ENCODE measurements at regions not wholly inside any gene's neighbourhood (a gene's known extent, or its start where the extent isn't known, plus 50 kb on each side); places are given as distances from the start of the nearest gene placed in this dataset.

DNA sequence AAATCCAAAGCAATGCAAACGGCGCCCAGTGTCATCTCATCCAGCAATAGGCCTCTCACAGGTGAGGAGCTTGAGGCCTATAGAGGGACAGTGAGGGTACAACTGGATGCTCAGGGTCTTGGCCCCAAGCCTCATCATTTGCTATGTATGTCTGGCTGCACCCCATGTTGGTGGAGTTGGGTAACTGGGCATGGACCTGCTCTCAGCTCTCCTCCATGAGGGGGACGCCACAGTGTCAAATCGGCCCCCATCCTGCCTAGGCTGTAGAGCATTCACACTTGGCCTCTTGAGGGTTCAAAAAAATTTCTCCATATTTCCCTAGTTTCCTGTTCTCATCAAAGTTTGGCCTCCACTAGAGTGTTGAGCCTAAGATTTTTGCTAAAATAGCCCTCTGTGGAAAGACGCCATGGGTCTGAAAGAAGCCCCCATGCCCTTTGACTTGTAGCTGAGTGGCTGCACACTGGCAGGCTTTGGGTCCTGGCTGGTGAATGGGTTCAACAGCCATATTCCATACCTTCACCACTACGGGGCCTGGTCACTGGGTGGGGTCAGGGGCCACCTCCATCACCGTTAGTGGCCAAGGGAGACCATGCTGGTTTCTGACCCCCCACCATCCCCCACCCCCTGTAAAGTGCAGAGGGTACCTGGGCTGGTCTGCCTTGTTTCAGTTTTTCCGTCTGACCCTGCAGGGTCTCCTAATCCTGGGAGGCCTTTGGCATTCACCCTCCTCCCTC is 132.3 kb upstream of the TBX20 start:
- peaks cover 0 to 3% (median 0%) of the 10 kb centered on the region in 3 donors for H3K27me3 ChIP-seq
- DNase-seq (no peak), ATAC-seq (no peak)
- intact Hi-C loops (cut with DNase I; ENCODE audit: low total_unique reads) (no loop called here), in situ Hi-C loops (cut with MboI; ENCODE audit: low sequenced_read_pairs in 4 of 4) (no loop called here)
- TF ChIP-seq POLR2A (IDR thresholded peaks at IDR 0.05) = no peak
- TF ChIP-seq, protein P1, sequence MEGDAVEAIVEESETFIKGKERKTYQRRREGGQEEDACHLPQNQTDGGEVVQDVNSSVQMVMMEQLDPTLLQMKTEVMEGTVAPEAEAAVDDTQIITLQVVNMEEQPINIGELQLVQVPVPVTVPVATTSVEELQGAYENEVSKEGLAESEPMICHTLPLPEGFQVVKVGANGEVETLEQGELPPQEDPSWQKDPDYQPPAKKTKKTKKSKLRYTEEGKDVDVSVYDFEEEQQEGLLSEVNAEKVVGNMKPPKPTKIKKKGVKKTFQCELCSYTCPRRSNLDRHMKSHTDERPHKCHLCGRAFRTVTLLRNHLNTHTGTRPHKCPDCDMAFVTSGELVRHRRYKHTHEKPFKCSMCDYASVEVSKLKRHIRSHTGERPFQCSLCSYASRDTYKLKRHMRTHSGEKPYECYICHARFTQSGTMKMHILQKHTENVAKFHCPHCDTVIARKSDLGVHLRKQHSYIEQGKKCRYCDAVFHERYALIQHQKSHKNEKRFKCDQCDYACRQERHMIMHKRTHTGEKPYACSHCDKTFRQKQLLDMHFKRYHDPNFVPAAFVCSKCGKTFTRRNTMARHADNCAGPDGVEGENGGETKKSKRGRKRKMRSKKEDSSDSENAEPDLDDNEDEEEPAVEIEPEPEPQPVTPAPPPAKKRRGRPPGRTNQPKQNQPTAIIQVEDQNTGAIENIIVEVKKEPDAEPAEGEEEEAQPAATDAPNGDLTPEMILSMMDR (IDR thresholded peaks at IDR 0.05 in 4 of 5, conservative IDR thresholded peaks at IDR 0.05 in 1 of 5) = no peak
- H3K27ac ChIP-seq = no peak overlapping the region
- H3K4me1 ChIP-seq = no peaks in the 10 kb centered on the region
- H3K4me3 ChIP-seq = no peak overlapping the region
- H3K36me3 ChIP-seq = no peaks in the 10 kb centered on the region
- no peaks in the 10 kb centered on the region for H3K9me3 ChIP-seq

DNA sequence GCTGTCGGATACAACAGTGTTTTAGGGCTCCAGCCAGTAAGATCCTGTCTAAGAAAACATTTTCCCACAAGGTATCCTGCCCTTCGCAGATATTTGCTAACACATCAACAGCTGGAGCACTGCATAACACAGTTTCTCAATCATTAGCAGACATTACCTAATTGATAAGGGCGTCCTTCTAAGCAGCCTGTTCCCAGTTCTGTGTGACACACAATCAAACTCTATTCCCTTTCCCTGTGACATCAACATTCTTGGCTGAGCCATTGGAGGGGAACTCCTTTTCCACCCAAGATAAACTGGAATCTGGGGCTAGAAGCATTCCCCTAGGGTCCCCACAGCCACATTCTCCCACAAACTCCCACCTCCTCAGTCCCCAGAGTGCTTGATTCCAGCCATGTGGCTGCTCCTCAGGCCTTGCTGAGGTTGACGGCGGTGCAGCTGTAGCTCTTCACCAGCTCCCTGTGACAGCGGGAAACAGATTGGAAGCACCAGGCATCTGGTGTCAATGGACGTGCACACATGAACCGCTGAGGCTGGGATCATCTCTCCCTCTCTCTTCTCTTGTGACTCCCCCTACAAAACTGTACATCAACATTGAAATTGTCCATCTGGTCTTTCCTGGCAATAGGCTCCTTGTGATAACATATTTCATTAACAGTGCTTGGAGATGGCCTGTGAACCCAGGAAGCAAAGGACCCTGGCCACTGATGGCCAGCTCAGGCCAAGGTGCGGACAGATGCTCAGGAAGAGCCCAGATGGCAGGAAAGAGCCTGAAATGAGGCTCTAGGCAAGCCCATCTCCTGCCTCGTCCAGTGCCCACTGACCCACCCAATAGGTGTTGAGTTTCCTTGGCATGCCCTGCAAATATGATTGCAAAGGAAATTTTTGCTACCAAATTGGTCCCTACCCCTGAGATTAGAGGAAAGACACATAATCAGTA is 131.1 kb upstream of the TBX20 start:
- no peaks in the 10 kb centered on the region for H3K9me3 ChIP-seq
- TF ChIP-seq, protein P1 (IDR thresholded peaks at IDR 0.05 in 4 of 5, conservative IDR thresholded peaks at IDR 0.05 in 1 of 5) = no peak
- no peak for TF ChIP-seq POLR2A (IDR thresholded peaks at IDR 0.05)
- no peaks in the 10 kb centered on the region for H3K4me1 ChIP-seq
- DNase-seq (no peak), ATAC-seq (no peak)
- peaks cover 0 to 3% (median 0%) of the 10 kb centered on the region in 3 donors for H3K27me3 ChIP-seq
- in situ Hi-C loops (cut with MboI; ENCODE audit: low sequenced_read_pairs in 4 of 4) (no loop called here), intact Hi-C loops (cut with DNase I; ENCODE audit: low total_unique reads) (no loop called here)
- H3K4me3 ChIP-seq = no peak overlapping the region
- H3K27ac ChIP-seq = no peak overlapping the region
- no peaks in the 10 kb centered on the region for H3K36me3 ChIP-seq

DNA sequence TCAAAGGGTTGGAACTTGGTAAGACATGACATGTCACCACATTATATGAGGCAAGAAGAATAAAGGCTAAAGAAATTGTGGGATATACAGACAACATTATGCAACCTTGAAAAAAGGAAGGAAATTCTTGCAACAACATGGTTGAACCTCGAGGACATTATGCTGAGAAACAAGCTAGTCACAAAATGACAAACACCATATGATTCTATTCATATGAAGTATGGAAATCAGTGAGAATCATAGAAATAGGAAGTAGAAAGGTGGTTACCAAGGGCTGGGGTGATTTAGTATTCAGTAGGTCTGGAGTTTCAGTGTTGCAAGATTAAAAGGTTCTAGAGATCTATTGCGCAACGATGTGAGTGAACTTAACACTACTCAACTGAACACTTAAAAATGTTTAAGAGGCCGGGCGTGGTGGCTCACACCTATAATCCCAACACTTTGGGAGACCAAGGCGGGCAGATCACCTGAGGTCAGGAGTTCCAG is 126.9 kb upstream of the TBX20 start:
- DNase-seq = no peak
- H3K9me3 ChIP-seq = no peaks in the 10 kb centered on the region
- no peak overlapping the region for H3K4me3 ChIP-seq
- no peaks in the 10 kb centered on the region for H3K27me3 ChIP-seq
- intact Hi-C loops (cut with DNase I; ENCODE audit: low total_unique reads) = no loop called here
- in situ Hi-C loops (cut with MboI; ENCODE audit: low sequenced_read_pairs in 4 of 4) = no loop called here
- no peaks in the 10 kb centered on the region for H3K36me3 ChIP-seq
- no peak for TF ChIP-seq POLR2A (IDR thresholded peaks at IDR 0.05)
- TF ChIP-seq, protein P1 (IDR thresholded peaks at IDR 0.05 in 4 of 5, conservative IDR thresholded peaks at IDR 0.05 in 1 of 5) = no peak
- H3K27ac ChIP-seq = no peak overlapping the region
- no peaks in the 10 kb centered on the region for H3K4me1 ChIP-seq
- no peak for ATAC-seq

DNA sequence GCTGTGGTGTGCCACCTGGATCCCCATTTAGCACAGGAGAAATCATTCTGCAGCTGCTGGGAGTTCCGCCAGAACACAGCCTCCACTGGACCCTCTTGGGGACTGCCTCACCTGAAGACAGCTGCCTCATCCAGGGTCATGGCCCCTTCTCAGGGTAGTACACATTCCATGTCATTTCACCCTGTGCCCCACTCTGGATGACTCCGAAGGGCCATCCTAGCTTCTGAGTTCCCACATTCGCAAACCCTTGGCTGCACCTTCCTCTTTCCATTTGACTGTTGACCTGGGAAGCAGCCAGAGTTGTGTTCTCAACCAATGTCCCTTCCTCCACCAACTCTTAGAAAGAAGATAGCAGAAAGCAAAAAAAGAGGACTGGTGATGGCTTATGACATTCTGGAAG is 125.6 kb upstream of the TBX20 start:
- Histone ChIP-seq H3K4me1 (no peaks in the 10 kb centered on the region), H3K36me3 (no peaks in the 10 kb centered on the region), H3K27me3 (no peaks in the 10 kb centered on the region), H3K4me3 (no peak overlapping the region), H3K9me3 (no peaks in the 10 kb centered on the region), H3K27ac (no peak overlapping the region)
- peak; percentile 7 to 22 for DNase-seq
- no peak for ATAC-seq
- intact Hi-C loops (cut with DNase I; ENCODE audit: low total_unique reads) (no loop called here), in situ Hi-C loops (cut with MboI; ENCODE audit: low sequenced_read_pairs in 4 of 4) (no loop called here)
- TF ChIP-seq, protein P1 (IDR thresholded peaks at IDR 0.05 in 4 of 5, conservative IDR thresholded peaks at IDR 0.05 in 1 of 5) = no peak
- TF ChIP-seq POLR2A (IDR thresholded peaks at IDR 0.05) = no peak

Measured in gastrocnemius medialis (tissue), 4 donors.